Breast epithelium (tissue), 3 donors: ENCODE measurements at regions not wholly inside any gene's neighbourhood (a gene's known extent, or its start where the extent isn't known, plus 50 kb on each side); places are given as distances from the start of the nearest gene placed in this dataset.

Experiments used
- CTCF ChIP-seq, 3 donors: fragments of 450-650 bp; IDR thresholded peaks; one replicate each; pipeline ENCODE4 v1.5.1; 2016 to 2017; ENCODE audit warnings: antibody characterized with exemption in 3 of 3, mild to moderate bottlenecking in 3 of 3, moderate library complexity in 3 of 3
- POLR2A ChIP-seq: fragments of 450-650 bp; IDR thresholded peaks from one replicate; pipeline ENCODE4 v1.6.1; 2016; ENCODE audit warnings: antibody characterized with exemption, mild to moderate bottlenecking, moderate library complexity
- POLR2AphosphoS5 ChIP-seq, 3 donors: sonication (generic); formaldehyde crosslinking; IDR thresholded peaks; one replicate each; pipeline ENCODE4 v1.6.1; 2017; ENCODE audit warnings: antibody characterized with exemption in 3 of 3

- TF ChIP-seq CTCF (IDR thresholded peaks at IDR 0.05) (no peak), POLR2A (no peak), POLR2AphosphoS5 (IDR thresholded peaks at IDR 0.05) (no peak)
Measured at GRCh38 chr13:50393628-50394027, 378.4 kb downstream of the KCNRG start.
